HepG2 (cell line): ENCODE measurements at regions not wholly inside any gene's neighbourhood (a gene's known extent, or its start where the extent isn't known, plus 50 kb on each side); places are given as distances from the start of the nearest gene placed in this dataset.

Source experiments
- DBP ChIP-seq: sonication (generic); formaldehyde crosslinking; IDR thresholded peaks from 2 replicates; pipeline ENCODE4 v1.4.0; 2020; ENCODE audit warnings: missing genetic modification reagents; ENCODE audit errors: not compliant biosample characterization
- EED ChIP-seq: sonication (generic); formaldehyde crosslinking; IDR thresholded peaks from 2 replicates; pipeline ENCODE4 v1.5.0; 2020; ENCODE audit warnings: mild to moderate bottlenecking, missing genetic modification reagents
- ELF1 ChIP-seq: sonication (generic); formaldehyde crosslinking; IDR thresholded peaks from 2 replicates; pipeline ENCODE4 v1.4.0; 2020; ENCODE audit warnings: missing genetic modification reagents
- EZH2 ChIP-seq: conservative IDR thresholded peaks from 2 replicates; pipeline ENCODE4 v1.6.1; 2012; ENCODE audit warnings: mild to moderate bottlenecking, low read depth, low read length, moderate library complexity
- FOSL2 ChIP-seq: sonication (generic); formaldehyde crosslinking; IDR thresholded peaks from 2 replicates; pipeline ENCODE4 v1.4.0; 2020; ENCODE audit warnings: missing genetic modification reagents
- GFI1 ChIP-seq: sonication (generic); formaldehyde crosslinking; IDR thresholded peaks from 2 replicates; pipeline ENCODE4 v1.5.0; 2020; ENCODE audit warnings: missing genetic modification reagents, mild to moderate bottlenecking, borderline replicate concordance
- HHEX ChIP-seq: IDR thresholded peaks from 2 replicates; pipeline ENCODE4 v1.6.1; 2016; ENCODE audit warnings: control low read depth
- KAT2B ChIP-seq: fragments of 150-350 bp; IDR thresholded peaks from 2 replicates; pipeline ENCODE4 v1.6.1; 2014; ENCODE audit warnings: low read depth, low read length, borderline replicate concordance
- NR2F6 ChIP-seq, 2 experiments: IDR thresholded peaks; 2 replicates each; pipeline ENCODE4 v1.6.1; 2016; ENCODE audit warnings: antibody characterized with exemption in 1 of 2, mild to moderate bottlenecking in 1 of 2
- PITX1 ChIP-seq: sonication (generic); formaldehyde crosslinking; IDR thresholded peaks from 2 replicates; pipeline ENCODE4 v1.5.1; 2020; ENCODE audit warnings: mild to moderate bottlenecking, missing genetic modification reagents
- SALL2 ChIP-seq: sonication (generic); formaldehyde crosslinking; IDR thresholded peaks from 2 replicates; pipeline ENCODE4 v1.8.1; 2023; ENCODE audit warnings: mild to moderate bottlenecking, missing genetic modification reagents, inconsistent platforms
- TBX2 ChIP-seq: sonication (generic); formaldehyde crosslinking; IDR thresholded peaks from 2 replicates; pipeline ENCODE4 v1.5.0; 2020; ENCODE audit warnings: missing genetic modification reagents, mild to moderate bottlenecking, borderline replicate concordance
- TCF7L2 ChIP-seq: IDR thresholded peaks from 2 replicates; pipeline ENCODE4 v1.6.1; 2011; ENCODE audit warnings: mild to moderate bottlenecking, low read depth, low read length, moderate library complexity
- TOPORS ChIP-seq: sonication (generic); formaldehyde crosslinking; IDR thresholded peaks from 2 replicates; pipeline ENCODE4 v1.8.0; 2023; ENCODE audit warnings: mild to moderate bottlenecking, missing genetic modification reagents
- ZMAT3 ChIP-seq: sonication (generic); formaldehyde crosslinking; conservative IDR thresholded peaks from 2 replicates; pipeline ENCODE4 v1.7.0; 2021; ENCODE audit warnings: missing genetic modification reagents
- ZMAT5 ChIP-seq: sonication (generic); formaldehyde crosslinking; IDR thresholded peaks from 2 replicates; pipeline ENCODE4 v1.5.0; 2020; ENCODE audit warnings: mild to moderate bottlenecking, low read depth, missing genetic modification reagents, borderline replicate concordance
- ZNF280B ChIP-seq: sonication (generic); formaldehyde crosslinking; IDR thresholded peaks from 2 replicates; pipeline ENCODE4 v1.5.0; 2020; ENCODE audit warnings: missing genetic modification reagents, mild to moderate bottlenecking, borderline replicate concordance
- ZNF709 ChIP-seq: sonication (generic); formaldehyde crosslinking; IDR thresholded peaks from 2 replicates; pipeline ENCODE4 v1.5.0; 2020; ENCODE audit warnings: mild to moderate bottlenecking, missing genetic modification reagents
- ZNF747 ChIP-seq: sonication (generic); formaldehyde crosslinking; IDR thresholded peaks from 2 replicates; pipeline ENCODE4 v1.8.1; 2023; ENCODE audit warnings: missing genetic modification reagents, mild to moderate bottlenecking, borderline replicate concordance
- TF ChIP-seq, protein P1 (sequence below): IDR thresholded peaks from 2 replicates; pipeline ENCODE4 v1.6.1; 2016; ENCODE audit warnings: low read depth, control low read depth
- TF ChIP-seq, protein P2 (sequence below): sonication (generic); formaldehyde crosslinking; IDR thresholded peaks from 2 replicates; pipeline ENCODE4 v1.4.0; 2020; ENCODE audit warnings: mild to moderate bottlenecking, missing genetic modification reagents, borderline replicate concordance

- peak; percentile 68 for TF ChIP-seq NR2F6 (IDR thresholded peaks at IDR 0.05)
- TF ChIP-seq NR2F6 (CRISPR knock-in tag; IDR thresholded peaks at IDR 0.05), result peak; percentile 45; the same call in 1 of the 2 replicates
- TF ChIP-seq ZMAT5 (CRISPR knock-in tag), result no peak
- no peak for TF ChIP-seq PITX1
- no peak for TF ChIP-seq EED (CRISPR knock-in tag)
- TF ChIP-seq SALL2, result no peak
- TF ChIP-seq HHEX (CRISPR knock-in tag), result no peak
- no peak for TF ChIP-seq ZNF747 (CRISPR knock-in tag)
- no peak for TF ChIP-seq ZNF280B (CRISPR knock-in tag)
- peak; percentile 64 for TF ChIP-seq FOSL2 (CRISPR knock-in tag)
- TF ChIP-seq, protein P1, sequence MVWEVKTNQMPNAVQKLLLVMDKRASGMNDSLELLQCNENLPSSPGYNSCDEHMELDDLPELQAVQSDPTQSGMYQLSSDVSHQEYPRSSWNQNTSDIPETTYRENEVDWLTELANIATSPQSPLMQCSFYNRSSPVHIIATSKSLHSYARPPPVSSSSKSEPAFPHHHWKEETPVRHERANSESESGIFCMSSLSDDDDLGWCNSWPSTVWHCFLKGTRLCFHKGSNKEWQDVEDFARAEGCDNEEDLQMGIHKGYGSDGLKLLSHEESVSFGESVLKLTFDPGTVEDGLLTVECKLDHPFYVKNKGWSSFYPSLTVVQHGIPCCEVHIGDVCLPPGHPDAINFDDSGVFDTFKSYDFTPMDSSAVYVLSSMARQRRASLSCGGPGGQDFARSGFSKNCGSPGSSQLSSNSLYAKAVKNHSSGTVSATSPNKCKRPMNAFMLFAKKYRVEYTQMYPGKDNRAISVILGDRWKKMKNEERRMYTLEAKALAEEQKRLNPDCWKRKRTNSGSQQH, result no peak
- no peak for TF ChIP-seq GFI1
- no peak for TF ChIP-seq ELF1 (CRISPR knock-in tag)
- no peak for TF ChIP-seq DBP
- no peak for TF ChIP-seq ZNF709 (CRISPR knock-in tag)
- TF ChIP-seq EZH2, result no peak
- TF ChIP-seq TCF7L2, result peak; percentile 73; the same call in 1 of the 2 replicates
- TF ChIP-seq TBX2, result peak; percentile 63
- TF ChIP-seq, protein P2, sequence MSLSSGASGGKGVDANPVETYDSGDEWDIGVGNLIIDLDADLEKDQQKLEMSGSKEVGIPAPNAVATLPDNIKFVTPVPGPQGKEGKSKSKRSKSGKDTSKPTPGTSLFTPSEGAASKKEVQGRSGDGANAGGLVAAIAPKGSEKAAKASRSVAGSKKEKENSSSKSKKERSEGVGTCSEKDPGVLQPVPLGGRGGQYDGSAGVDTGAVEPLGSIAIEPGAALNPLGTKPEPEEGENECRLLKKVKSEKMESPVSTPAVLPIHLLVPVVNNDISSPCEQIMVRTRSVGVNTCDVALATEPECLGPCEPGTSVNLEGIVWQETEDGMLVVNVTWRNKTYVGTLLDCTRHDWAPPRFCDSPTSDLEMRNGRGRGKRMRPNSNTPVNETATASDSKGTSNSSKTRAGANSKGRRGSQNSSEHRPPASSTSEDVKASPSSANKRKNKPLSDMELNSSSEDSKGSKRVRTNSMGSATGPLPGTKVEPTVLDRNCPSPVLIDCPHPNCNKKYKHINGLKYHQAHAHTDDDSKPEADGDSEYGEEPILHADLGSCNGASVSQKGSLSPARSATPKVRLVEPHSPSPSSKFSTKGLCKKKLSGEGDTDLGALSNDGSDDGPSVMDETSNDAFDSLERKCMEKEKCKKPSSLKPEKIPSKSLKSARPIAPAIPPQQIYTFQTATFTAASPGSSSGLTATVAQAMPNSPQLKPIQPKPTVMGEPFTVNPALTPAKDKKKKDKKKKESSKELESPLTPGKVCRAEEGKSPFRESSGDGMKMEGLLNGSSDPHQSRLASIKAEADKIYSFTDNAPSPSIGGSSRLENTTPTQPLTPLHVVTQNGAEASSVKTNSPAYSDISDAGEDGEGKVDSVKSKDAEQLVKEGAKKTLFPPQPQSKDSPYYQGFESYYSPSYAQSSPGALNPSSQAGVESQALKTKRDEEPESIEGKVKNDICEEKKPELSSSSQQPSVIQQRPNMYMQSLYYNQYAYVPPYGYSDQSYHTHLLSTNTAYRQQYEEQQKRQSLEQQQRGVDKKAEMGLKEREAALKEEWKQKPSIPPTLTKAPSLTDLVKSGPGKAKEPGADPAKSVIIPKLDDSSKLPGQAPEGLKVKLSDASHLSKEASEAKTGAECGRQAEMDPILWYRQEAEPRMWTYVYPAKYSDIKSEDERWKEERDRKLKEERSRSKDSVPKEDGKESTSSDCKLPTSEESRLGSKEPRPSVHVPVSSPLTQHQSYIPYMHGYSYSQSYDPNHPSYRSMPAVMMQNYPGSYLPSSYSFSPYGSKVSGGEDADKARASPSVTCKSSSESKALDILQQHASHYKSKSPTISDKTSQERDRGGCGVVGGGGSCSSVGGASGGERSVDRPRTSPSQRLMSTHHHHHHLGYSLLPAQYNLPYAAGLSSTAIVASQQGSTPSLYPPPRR (CRISPR knock-in tag), result peak; percentile 84
- no peak for TF ChIP-seq TOPORS (CRISPR knock-in tag)
- TF ChIP-seq ZMAT3 (CRISPR knock-in tag), result no peak
- TF ChIP-seq KAT2B, result no peak
Measured at GRCh38 chr4:123599061-123599919, 202.7 kb downstream of the SPRY1 start (continued).
